Muscle layer of colon (tissue), 2 donors: ENCODE measurements at regions not wholly inside any gene's neighbourhood (a gene's known extent, or its start where the extent isn't known, plus 50 kb on each side); places are given as distances from the start of the nearest gene placed in this dataset.
"Not testable (repeated sequence)": the region's sequence is repeated elsewhere in the genome, so short reads cannot be mapped to it uniquely, and the experiment has no call there.

Experiments
- H3K27ac ChIP-seq: one replicate; pipeline ENCODE4 v1.7.0; 2013; ENCODE audit warnings: low read depth, mild to moderate bottlenecking, low read length, moderate library complexity
- H3K27me3 ChIP-seq, 2 donors: one replicate each; pipeline ENCODE4 v1.7.0; 2013; ENCODE audit warnings: low read length in 2 of 2, mild to moderate bottlenecking in 2 of 2; ENCODE audit not compliant: insufficient read depth in 2 of 2, control insufficient read depth in 1 of 2
- H3K36me3 ChIP-seq: one replicate; pipeline ENCODE4 v1.7.0; 2013; ENCODE audit warnings: mild to moderate bottlenecking, low read length; ENCODE audit not compliant: insufficient read depth
- H3K4me1 ChIP-seq: one replicate; pipeline ENCODE4 v1.7.0; 2013; ENCODE audit warnings: mild to moderate bottlenecking, low read length; ENCODE audit not compliant: insufficient read depth
- H3K4me3 ChIP-seq, 2 donors: one replicate each; pipeline ENCODE4 v1.7.0; 2013; ENCODE audit warnings: low read length in 2 of 2, low read depth in 1 of 2, mild to moderate bottlenecking in 1 of 2, moderate library complexity in 1 of 2
- H3K9ac ChIP-seq: one replicate; pipeline ENCODE4 v1.7.0; 2013; ENCODE audit warnings: low read length
- H3K9me3 ChIP-seq: one replicate; pipeline ENCODE4 v1.7.0; 2013; ENCODE audit warnings: mild to moderate bottlenecking, low read length
- donor health status: abdominal sarcoma.
- donor health status: Adenocarcinoma of cecum.

- H3K27me3 ChIP-seq = no peaks in the 10 kb centered on the region
- H3K27ac ChIP-seq = no peak overlapping the region
- H3K4me1 ChIP-seq = no peaks in the 10 kb centered on the region
- no peaks in the 10 kb centered on the region for H3K36me3 ChIP-seq
- no peak overlapping the region for H3K9ac ChIP-seq
- no peak overlapping the region for H3K4me3 ChIP-seq
- H3K9me3 ChIP-seq = no peaks in the 10 kb centered on the region
Measured at GRCh38 chr1:90864681-90865080, 147.6 kb upstream of the BARHL2 start.

- Histone ChIP-seq H3K4me3 (no peak overlapping the region), H3K27ac (no peak overlapping the region), H3K4me1 (no peaks in the 10 kb centered on the region), H3K36me3 (no peaks in the 10 kb centered on the region), H3K9ac (no peak overlapping the region), H3K9me3 (no peaks in the 10 kb centered on the region), H3K27me3 (no peaks in the 10 kb centered on the region)
Measured at GRCh38 chr1:90862782-90863181, 145.7 kb upstream of the BARHL2 start.

- not testable (repeated sequence) for H3K9me3 ChIP-seq, H3K36me3 ChIP-seq, H3K27me3 ChIP-seq, H3K27ac ChIP-seq, H3K4me1 ChIP-seq, H3K4me3 ChIP-seq, H3K9ac ChIP-seq
Measured at GRCh38 chr1:90861421-90861820, 144.3 kb upstream of the BARHL2 start.

- H3K27ac ChIP-seq = no peak overlapping the region
- no peak overlapping the region for H3K9ac ChIP-seq
- H3K27me3 ChIP-seq = no peaks in the 10 kb centered on the region
- H3K9me3 ChIP-seq = no peaks in the 10 kb centered on the region
- H3K36me3 ChIP-seq = no peaks in the 10 kb centered on the region
- peaks cover 4% of the 10 kb centered on the region for H3K4me1 ChIP-seq
- no peak overlapping the region for H3K4me3 ChIP-seq
Measured at GRCh38 chr1:90856463-90857007, 139.4 kb upstream of the BARHL2 start.

- Histone ChIP-seq H3K27me3 (no peaks in the 10 kb centered on the region), H3K36me3 (no peaks in the 10 kb centered on the region), H3K4me1 (peaks cover 4% of the 10 kb centered on the region)
Measured at GRCh38 chr1:90854397-90854924, 137.4 kb upstream of the BARHL2 start.

GRCh38 chr1:90851711-90852050, 134.6 kb upstream of the BARHL2 start:
- no peak overlapping the region for H3K9ac ChIP-seq
- H3K9me3 ChIP-seq = no peaks in the 10 kb centered on the region
- peak overlapping the region; percentile 65 to 84 for H3K4me3 ChIP-seq
- H3K4me1 ChIP-seq = peaks cover 4% of the 10 kb centered on the region
- no peaks in the 10 kb centered on the region for H3K36me3 ChIP-seq
- no peaks in the 10 kb centered on the region for H3K27me3 ChIP-seq
- no peak overlapping the region for H3K27ac ChIP-seq

More at GRCh38 chr1:90854397-90854924, 137.4 kb upstream of the BARHL2 start:
- no peaks in the 10 kb centered on the region for H3K9me3 ChIP-seq
- no peak overlapping the region for H3K27ac ChIP-seq
- no peak overlapping the region for H3K9ac ChIP-seq
- H3K4me3 ChIP-seq = no peak overlapping the region

- H3K9ac ChIP-seq = peak overlapping the region; percentile 33
- no peaks in the 10 kb centered on the region for H3K27me3 ChIP-seq
- H3K36me3 ChIP-seq = no peaks in the 10 kb centered on the region
- H3K4me1 ChIP-seq = peaks cover 4% of the 10 kb centered on the region
- no peaks in the 10 kb centered on the region for H3K9me3 ChIP-seq
- peak overlapping the region; percentile 65 to 84 for H3K4me3 ChIP-seq
- peak overlapping the region; percentile 61 for H3K27ac ChIP-seq
Measured at GRCh38 chr1:90850898-90851710, 134.0 kb upstream of the BARHL2 start.

- Histone ChIP-seq H3K27me3 (no peaks in the 10 kb centered on the region), H3K36me3 (no peaks in the 10 kb centered on the region), H3K4me1 (peaks cover 4% of the 10 kb centered on the region), H3K27ac (peak overlapping the region; percentile 14), H3K9ac (peak overlapping the region; percentile 2), H3K9me3 (no peaks in the 10 kb centered on the region), H3K4me3 (peak overlapping the region; percentile 65 to 84)
Measured at GRCh38 chr1:90850181-90850897, 133.2 kb upstream of the BARHL2 start.

GRCh38 chr1:90841473-90841872, 124.4 kb upstream of the BARHL2 start:
- Histone ChIP-seq H3K27me3 (peaks cover 35 to 41% of the 10 kb centered on the region in 2 donors), H3K9ac (no peak overlapping the region), H3K4me1 (no peaks in the 10 kb centered on the region), H3K9me3 (no peaks in the 10 kb centered on the region), H3K4me3 (no peak overlapping the region), H3K36me3 (no peaks in the 10 kb centered on the region), H3K27ac (no peak overlapping the region)

GRCh38 chr1:90840352-90840751, 123.2 kb upstream of the BARHL2 start:
- Histone ChIP-seq H3K27me3 (peaks cover 46 to 52% of the 10 kb centered on the region in 2 donors), H3K4me3 (no peak overlapping the region), H3K9me3 (no peaks in the 10 kb centered on the region), H3K27ac (no peak overlapping the region), H3K9ac (no peak overlapping the region), H3K36me3 (no peaks in the 10 kb centered on the region), H3K4me1 (peaks cover 10% of the 10 kb centered on the region)

- Histone ChIP-seq H3K9me3 (no peaks in the 10 kb centered on the region), H3K4me3 (no peak overlapping the region), H3K27me3 (peaks cover 56 to 63% of the 10 kb centered on the region in 2 donors), H3K9ac (no peak overlapping the region), H3K27ac (no peak overlapping the region), H3K4me1 (peaks cover 11% of the 10 kb centered on the region), H3K36me3 (no peaks in the 10 kb centered on the region)
Measured at GRCh38 chr1:90839323-90839722, 122.2 kb upstream of the BARHL2 start.
